Posterior cingulate gyrus (tissue), 11 donors: ENCODE measurements at regions not wholly inside any gene's neighbourhood (a gene's known extent, or its start where the extent isn't known, plus 50 kb on each side); places are given as distances from the start of the nearest gene placed in this dataset.

Source experiments
- DNase-seq, 10 donors: peaks; one replicate each; pipeline versions ENCODE4 v3.0.0 to v3.0.0-alpha.2; 2020 to 2021; ENCODE audit warnings: mixed read lengths in 3 of 10
- intact Hi-C: fragments of 100-400 bp; cut with DNase I; formaldehyde crosslinking; loops from one replicate; pipeline ENCODE4 v1.15.1; 2023

DNA sequence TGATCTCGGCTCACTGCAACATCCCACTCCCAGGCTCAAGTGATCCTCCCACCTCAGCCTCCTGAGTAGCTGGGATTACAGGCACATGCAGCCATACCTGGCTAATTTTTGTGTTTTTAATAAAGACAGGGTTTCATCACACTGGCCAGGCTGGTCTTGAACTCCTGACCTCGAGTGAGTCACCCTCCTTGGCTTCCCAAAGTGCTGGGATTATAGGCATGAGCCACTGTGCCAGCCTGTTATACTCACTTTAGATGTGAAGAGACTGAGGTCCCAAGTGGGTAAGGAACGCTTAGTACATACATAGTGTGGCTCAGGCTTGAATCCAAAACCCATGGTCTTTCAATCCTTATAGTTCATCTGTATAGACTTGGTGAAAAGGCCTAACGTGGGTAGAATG lies 63.7 kb upstream of the EPS8L3 start:
- no peak for DNase-seq
- intact Hi-C loops: no loop called here

DNA sequence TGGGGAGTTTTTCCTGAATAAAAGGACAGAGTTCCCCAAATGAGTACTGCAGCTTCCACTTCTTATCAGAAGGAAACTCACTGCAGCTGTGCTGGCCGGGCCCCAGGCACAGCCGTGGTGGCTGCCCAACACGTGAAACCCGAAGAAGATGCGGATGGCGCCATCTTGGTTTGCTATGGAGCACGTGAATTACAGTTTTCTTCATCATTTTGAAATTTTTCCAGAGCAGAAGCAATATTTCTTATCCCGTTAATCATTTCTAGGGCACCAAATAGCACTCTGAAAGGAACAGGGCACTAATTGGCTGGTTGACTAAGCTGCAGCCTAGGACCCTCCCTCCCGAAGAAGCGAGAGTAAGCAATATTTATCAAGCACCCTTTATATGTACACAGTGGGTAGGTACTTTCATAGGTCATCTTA lies 63.2 kb upstream of the EPS8L3 start:
- intact Hi-C loops: no loop called here
- peak in 1 of 10 donors; percentile 80 for DNase-seq

DNA sequence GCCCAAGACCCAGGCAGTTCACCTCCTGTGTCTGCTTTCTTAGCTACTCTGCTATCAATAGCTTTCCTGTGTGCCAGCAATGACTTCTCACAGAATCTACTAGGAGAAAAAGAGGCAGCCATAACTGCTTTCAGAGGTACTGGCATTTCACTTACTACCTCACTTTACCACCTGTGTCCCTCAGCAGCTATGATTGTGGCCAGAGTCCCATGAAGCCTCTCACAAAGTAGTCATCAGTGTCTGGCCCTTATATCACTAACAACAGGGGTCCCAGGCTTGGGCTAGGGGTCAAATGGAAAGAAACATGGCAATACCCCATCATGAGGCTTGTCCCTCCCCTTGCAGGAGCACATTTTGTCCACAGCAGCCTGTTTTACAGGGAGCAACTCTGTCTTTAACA lies 62.7 kb upstream of the EPS8L3 start:
- intact Hi-C loops: no loop called here
- DNase-seq: no peak

DNA sequence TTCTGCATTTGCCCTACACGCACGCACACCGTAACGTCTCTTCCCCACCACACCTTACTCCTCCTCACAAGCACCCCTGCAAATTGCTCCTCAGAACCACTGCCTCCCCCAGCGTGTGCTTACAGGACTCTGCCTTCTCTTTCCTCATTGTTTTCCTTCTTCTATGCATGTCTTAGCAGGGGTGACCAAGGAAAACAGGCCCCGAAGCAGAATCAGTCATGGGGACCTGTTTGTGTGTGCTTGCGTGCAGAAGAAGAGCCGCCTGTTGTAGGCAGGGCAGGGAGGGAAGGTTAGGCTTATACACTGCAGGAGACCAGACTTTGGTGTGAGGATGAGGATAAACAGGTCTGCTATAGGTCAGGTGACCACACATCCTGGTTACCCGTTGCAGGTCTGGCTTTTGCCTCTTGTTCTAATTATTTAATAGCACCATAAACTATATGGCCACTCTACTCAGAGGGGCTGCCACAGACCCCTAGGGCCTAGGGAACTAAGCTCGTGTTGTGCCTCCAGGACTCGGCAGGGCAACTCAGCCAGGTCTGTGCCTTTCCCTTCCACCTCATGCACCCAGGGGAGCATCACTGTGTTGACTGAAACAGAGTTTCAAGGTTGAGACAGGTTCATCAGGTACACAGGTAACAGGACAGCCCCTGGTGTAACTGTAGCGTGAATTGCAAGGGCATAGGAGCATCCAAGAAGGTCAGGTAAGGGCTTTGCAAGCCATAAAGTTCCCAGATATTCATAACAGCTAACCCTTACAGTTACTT lies 60.8 kb upstream of the EPS8L3 start:
- DNase-seq: peak in 1 of 10 donors; percentile 36
- intact Hi-C loops: no loop called here

DNA sequence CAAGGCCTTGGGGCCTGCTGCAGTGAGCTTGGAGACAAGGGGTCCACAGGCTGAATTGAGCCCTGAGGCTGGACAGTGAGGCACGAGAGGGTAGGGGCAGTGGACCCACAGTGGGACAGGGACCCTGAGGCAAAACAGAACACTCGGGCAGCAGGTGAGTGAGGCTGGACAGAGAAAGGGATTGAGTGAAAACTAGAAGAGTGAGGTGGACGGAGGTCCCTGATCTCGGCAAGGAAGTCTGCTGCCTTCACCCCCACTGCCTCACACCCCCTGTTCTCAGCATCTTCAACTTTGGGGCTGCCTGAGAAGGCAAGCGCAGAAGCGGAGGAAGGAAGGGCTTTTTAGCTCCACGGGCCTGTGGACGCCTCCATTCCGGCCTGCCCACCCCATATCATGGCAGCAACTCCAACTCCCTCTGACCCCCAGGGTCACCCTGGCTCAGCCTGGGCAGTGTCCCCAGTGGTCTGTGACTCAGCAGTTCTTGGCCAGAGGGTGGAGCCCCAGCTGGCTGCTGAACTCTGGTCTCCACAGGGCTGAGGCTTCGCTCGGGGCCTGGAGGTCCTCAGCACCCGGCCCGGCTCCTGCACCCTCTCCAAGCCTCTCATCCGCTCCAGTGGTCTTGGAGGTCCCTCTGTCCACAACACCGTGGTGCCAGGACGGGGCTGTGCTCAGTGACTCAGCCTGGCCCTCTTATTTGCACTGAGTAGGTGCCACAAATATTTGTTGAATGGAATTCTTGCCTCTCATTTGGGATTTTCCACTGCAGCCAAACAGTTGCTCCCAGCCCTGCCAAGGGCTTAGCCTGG lies 60.0 kb upstream of the EPS8L3 start:
- peak in 3 of 10 donors; percentile 43 to 89 (median 82) for DNase-seq
- intact Hi-C loops: no loop called here

DNA sequence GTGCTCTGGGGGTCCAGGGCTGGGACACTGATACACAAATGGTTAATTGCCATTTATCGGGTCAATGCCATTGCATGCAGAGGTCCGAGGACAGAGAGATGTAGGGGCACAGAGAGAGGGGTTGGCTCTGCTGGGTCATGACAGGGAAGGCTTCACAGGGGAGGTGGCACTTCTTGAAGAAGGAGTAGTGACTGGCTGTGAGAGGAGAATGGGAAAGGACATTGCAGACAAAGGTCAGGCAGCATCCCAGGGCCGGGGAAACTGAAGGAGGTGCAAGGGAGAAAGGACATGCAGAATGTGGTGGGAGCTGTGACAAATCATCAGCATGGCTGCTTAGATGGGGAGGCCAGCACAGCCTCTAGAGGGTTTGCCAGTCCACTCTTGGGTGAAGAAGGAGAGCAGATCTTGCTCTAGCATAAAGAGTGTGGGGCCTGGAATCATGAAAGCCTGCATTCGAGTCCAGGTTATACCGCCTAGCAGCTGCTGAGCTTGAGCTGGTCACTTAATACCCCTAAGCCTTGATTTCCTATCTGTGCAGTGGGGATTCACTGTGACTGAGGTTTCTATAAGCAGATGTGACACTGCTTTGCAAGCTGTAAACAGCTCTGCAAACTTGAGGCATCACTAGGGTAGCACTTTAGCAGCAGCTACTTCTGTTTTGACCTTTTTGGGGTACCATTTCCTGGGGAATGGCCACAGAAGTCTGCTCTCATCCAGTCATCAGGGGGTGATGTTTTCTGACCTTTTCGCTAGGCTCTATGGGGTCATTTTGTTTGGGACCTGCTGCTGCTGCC lies 59.2 kb upstream of the EPS8L3 start:
- intact Hi-C loops: no loop called here
- peak in 1 of 10 donors; percentile 19 for DNase-seq

DNA sequence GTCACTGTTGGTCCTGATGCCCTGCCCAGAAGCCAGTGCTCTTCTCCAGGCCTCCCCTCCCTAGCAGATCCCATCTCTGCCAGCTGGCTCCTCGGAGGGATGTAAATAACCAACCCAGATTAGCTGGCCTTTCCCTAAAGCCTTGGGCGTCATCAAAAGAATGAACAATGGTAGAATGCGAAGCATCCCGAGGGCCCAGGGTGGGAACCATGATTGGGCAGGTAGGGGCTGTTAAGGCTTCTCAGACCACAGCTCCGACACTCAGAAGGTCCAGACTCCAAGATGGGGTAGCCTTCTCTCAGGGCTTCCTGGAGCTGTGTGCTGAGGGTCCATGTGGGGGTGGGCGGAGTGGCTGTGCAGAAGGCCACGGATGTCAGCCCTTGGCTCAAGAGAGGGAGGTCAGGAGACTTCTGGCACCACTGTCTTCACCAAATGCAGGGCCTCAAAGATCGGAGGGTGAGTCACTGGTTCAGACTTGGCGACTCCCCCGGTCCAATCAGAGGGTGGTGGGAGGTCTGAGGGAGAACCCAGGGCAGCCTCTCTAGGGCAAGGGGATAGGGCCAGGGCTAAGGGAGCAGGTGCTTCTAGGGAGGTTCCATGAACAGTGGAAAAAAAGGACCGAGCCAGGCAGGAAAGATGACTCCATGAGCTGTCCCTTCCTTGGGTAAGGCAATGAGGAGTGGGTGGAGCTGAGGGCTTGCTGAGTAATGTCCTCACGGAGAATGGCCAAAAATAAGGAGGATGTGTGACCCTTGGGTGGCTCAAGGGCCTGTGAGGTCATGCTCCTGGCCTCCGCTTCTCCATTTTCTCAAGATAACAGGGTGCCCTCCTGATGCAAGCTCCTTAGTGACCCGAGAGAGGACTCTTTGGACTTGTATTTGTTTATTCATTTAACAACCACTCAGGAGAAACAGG lies 58.4 kb upstream of the EPS8L3 start:
- intact Hi-C loops: no loop called here
- DNase-seq: peak in 2 of 10 donors; percentile 38 to 59

DNA sequence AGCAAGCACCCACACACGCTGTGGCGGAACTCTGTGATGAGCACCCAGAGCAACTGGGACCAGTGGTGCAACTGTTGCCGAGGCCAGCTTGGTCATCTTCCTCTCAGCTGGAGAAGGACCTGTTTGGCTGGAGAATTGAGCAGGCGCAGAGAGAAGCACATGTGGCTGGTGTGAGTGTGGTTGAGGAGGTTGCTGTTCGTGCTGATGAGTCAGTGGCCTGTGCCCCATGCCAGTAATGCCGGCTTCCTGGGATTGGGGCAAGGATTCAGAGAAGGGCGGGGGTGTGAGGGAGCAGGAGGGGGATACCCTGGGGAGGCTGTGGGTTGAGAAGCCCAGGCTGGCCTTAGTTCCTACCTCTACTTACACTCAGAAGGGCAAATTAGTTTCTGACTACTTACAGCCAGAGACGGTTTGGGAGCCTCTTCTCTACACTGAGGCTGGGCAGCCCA lies 57.5 kb upstream of the EPS8L3 start:
- DNase-seq: peak in 2 of 10 donors; percentile 44 to 76
- intact Hi-C loops: no loop called here

DNA sequence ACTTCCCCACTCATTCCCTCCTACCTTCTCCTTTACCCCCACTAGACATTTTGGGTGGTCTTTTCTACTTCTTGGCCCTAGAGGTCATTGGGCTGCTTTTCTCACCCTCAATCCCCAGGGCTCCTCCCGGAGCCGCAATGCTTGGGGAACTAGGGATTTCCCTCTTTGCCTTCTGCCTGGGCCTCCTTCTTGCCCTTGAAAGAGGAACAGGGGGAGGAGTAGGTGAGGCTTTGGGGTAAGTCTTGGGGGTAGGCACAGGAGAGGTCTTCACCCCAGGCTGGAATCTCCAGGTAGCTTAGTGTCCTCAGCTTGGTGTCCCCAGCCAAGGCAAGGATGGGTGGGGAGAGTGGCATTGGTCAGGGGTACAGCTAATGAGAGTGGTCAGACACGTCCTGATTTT lies 56.2 kb upstream of the EPS8L3 start:
- intact Hi-C loops: no loop called here
- DNase-seq: peak in 1 of 10 donors; percentile 8

DNA sequence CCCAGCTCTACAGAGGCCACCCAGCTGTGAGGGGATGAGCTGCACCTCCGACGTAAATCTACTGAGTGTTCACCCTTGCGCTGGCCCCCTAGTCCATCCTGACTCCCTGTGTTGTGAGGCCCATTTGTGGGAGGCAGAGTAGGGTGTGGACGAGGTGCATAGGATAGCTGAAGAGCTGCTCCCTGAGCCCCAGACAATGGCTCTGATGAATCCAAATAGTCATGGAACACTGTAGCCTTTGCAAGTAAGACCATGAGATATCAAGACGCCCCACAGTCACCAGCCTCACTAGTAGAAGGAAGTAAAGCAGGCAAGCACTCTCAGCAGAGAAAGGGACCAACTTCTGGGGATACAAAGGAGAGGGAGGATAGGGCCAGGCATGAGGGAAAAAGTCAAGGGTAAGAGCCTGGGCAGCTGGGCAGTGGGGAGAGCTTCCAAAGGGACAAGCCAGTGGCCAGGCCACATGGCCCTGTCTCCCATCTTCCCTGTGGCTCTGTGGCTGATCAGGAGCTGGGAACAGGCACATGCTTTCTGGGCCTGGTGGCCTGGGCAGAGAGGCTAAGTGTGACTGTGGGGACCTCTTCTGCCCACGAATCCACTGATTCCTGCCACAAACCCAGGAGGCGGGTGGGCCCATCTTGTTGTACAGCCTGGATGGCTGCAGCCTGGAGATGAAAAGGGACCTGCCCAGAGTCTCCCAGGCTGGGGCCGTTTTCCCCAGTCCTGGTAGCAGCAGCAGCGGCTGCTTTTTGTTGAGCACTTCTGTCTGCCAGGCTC lies 55.5 kb upstream of the EPS8L3 start:
- DNase-seq: peak in 2 of 10 donors; percentile 53 to 58
- intact Hi-C loops: no loop called here

DNA sequence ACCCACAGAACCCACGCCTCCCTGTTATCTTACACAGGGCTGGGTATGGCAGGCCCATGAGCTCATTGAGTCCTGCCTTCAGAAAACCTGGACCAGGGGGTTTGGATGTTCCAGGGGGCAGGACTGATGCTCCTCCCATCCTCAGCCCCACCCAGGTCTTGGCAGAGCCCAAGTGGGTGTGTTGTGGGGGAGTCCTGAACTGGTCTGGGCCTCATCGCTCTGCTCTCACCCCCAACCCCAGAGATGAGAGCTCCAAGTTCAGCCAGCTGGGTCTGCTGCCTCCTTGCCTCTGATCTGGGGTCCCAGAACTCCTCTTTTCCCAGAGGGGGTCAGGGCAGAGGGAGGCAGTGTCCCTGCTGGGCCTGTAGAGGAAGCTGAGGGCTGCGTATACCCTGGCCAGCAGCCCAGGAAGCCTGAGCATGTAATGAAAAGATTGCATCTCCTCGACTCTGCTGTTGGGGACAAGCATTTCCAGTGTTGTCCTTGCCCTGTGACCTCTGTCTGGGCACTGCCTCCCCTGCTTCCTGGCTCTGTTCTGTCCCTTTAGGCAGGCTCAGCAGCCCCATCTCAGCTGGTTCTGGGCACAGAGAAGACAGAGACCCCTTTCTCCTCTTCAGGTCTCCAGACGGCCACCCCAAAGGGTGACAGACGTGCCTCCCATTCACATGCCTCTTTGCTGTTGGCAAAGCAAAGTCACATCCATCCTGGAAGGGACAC lies 54.7 kb upstream of the EPS8L3 start:
- DNase-seq: peak in 2 of 10 donors; percentile 68 to 81
- intact Hi-C loops: no loop called here

DNA sequence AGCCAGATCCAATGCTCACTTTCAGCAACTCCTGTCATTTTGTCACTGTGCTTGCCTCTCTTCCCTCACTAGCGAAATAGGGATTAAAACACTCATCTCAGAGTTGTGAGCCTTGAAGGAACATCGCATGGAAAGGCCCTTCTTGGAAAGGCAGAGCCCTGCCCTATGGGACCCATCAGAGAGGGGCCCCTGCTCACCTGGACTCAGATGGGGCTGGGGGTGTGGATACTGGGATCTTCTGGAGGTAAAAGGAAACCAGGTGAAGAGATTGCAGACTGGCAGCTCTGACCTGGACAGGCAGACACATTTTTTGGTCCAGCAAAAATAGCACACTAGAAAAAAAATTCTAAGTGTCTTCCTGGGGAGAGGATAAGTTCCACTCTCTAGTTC lies 54.2 kb upstream of the EPS8L3 start:
- intact Hi-C loops: no loop called here
- peak in 1 of 10 donors; percentile 35 for DNase-seq

DNA sequence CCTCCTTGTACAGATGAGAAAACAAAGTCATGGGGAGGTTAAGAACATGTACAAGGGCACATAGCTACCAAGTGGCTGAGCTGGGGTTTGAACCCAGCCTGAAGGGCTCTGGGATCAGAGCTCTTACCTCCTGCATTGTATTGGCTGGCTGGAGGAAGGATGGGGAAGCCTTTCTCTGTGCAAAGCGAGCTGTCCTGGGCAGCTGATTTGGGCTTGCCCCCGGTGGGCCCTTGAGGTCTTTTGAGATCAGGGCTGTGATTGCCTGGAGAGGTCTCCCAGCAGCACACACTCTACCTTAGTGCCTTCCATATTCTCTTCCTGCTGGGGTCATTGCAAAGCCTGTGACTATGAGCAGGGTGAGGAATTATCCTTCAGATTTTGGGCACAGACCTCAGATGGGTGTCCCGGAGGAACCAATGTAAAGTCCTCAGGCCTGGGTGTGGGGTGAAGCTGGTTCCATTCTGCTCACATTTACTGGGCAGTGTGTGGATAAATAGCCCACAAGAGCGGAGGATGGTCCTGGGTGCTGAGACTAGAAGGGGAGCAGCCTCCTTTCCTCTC lies 53.3 kb upstream of the EPS8L3 start:
- DNase-seq: peak in 2 of 10 donors; percentile 16 to 36
- intact Hi-C loops: no loop called here

DNA sequence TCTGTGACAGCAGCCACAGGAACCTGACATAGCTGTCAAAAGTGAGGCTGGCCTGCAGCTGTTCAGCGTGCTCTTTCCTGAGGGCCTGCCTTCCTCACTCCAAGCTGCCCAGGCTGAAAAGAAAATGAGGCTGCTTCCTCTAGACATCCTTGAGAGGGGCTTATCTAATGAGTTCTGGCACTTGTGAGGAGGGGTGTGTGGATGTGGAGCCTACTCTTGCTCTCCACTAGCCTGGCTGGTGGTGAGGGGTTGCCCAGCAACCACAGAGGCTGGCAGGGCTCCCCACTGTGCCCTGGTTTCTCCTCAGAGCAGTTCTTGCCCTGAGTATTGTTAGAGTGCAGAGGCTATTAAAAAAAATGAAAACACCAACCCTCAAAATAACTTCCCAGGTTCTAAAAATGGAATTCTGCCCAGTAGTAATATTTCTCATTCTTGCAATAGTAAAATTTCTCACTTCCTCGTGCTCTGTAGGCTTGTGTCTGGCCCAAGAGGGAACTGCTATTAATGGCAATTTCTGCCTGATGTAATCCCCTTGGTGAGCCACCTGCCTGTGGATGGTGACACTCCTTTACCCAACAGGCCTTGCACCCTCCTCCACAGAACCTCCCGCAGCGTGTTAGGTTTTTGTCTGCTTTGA lies 52.6 kb upstream of the EPS8L3 start:
- intact Hi-C loops: no loop called here

DNA sequence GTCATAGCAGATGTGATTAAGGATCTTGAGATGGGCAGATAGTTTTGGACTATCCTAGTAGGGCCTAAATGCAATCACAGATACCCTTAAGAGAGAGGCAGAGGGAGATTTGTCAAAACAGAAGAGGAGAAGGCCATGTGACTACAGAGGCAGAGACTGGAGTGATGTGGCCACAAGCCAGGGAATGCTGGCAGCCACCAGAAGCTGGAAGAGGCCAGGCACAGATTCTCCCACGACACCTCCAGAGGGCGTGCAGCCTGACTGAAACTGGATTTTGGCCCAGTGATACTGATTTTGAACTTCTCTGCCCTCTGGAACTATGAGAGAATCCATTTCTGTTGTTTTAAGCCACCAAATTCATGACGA lies 52.1 kb upstream of the EPS8L3 start:
- intact Hi-C loops: no loop called here

More for the DNA sequence above, 52.6 kb upstream of the EPS8L3 start:
- peak in 2 of 10 donors; percentile 83 to 87 for DNase-seq

DNA sequence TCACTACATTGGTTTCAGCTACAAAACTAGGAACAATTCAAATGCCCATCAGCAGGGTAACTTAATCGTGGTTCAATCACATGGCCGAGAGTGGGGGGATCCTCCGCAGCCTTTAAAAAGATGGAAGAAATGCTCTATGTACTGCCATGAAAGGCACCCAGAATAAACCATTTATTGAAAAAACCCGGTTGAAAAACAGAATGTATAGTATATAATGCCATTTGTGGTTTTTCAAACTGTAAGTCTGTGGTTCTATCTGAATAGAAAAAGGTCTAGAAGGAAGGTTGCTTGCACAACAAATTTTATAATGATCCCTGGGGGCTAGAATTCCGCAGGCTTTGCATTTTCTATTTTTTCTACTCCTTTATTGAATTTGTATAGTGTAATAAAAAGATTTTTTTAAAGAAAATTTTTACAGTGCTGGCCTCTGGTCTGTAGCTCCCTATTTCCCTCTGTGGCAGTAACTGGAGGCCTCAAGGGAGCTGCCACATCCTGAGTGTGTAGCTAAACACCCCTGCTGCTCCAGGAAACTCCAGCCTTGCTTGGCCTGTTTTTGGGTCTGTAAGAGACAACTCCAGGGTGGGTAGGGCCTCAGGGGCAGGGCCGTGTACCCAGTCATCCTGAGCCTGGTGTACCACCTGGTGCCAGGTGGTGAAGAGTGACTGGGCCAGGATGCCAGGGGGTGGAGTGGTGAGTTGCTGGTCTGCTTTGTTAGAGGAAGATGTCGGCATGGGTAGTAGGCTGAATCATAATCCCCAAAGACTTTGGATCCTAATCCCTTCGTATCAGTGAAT lies 51.5 kb upstream of the EPS8L3 start:
- intact Hi-C loops: no loop called here
- peak in 2 of 10 donors; percentile 41 to 54 for DNase-seq

More for the DNA sequence above, 52.1 kb upstream of the EPS8L3 start:
- peak in 2 of 10 donors; percentile 40 to 55 for DNase-seq

DNA sequence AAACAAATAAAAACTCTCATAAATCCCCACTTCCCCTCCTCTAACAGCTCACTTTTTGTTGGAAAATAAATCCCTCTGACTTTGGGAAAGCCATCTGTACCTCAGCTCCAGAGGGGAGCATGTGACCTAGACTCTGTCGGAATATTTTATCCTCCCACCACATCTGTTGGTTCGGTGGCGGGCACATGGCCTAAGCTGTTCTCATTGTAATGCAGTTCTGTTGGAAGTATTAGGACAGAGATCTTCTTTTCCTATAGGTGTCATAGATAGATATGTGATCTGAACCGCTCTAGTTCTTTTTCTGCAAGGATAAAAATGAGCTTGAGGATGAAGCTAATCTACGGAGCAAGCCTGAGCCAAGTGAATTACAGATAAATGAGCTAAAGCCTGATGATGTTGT lies 50.5 kb upstream of the EPS8L3 start:
- intact Hi-C loops: no loop called here
- peak in 2 of 10 donors; percentile 48 to 80 for DNase-seq
